ENCODE measurements at regions not wholly inside any gene's neighbourhood (a gene's known extent, or its start where the extent isn't known, plus 50 kb on each side); places are given as distances from the start of the nearest gene placed in this dataset.

DNA sequence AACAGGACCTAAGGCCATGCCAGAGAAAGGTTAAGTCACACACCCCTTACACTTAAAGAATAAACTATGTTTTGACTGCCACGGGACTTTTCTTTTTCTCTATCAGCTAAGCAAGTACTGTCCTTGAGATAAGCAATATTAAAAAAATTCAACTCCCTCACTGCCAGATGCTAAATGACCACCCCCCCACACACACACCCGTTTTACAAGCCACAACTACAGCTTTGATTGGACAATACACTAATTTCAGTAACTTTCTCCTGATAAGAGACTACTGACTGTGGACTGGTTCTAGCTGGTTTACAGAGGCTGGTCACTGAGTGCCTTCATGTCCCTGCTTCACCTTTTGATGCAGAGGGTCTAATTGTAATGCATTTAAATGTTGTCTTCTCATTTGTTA is 63.9 kb upstream of the HOPX start:
- TF ChIP-seq, protein P1, sequence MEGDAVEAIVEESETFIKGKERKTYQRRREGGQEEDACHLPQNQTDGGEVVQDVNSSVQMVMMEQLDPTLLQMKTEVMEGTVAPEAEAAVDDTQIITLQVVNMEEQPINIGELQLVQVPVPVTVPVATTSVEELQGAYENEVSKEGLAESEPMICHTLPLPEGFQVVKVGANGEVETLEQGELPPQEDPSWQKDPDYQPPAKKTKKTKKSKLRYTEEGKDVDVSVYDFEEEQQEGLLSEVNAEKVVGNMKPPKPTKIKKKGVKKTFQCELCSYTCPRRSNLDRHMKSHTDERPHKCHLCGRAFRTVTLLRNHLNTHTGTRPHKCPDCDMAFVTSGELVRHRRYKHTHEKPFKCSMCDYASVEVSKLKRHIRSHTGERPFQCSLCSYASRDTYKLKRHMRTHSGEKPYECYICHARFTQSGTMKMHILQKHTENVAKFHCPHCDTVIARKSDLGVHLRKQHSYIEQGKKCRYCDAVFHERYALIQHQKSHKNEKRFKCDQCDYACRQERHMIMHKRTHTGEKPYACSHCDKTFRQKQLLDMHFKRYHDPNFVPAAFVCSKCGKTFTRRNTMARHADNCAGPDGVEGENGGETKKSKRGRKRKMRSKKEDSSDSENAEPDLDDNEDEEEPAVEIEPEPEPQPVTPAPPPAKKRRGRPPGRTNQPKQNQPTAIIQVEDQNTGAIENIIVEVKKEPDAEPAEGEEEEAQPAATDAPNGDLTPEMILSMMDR (conservative IDR thresholded peaks at IDR 0.05), result no peak
- no peak overlapping the region; the same call in 1 of the 2 replicates for H3K27ac ChIP-seq

GRCh38 chr4:56744030-56744429 is 62.9 kb upstream of the HOPX start:
- TF ChIP-seq, protein P1 (conservative IDR thresholded peaks at IDR 0.05), result no peak
- peak overlapping the region; percentile 63 for H3K27ac ChIP-seq

GRCh38 chr4:56743550-56743949 is 62.5 kb upstream of the HOPX start:
- TF ChIP-seq, protein P1 (conservative IDR thresholded peaks at IDR 0.05), result no peak
- H3K27ac ChIP-seq, result peak overlapping the region; percentile 63

- H3K27ac ChIP-seq, result peak overlapping the region; percentile 63
- TF ChIP-seq, protein P1 (conservative IDR thresholded peaks at IDR 0.05), result no peak
These were observed 61.2 kb upstream of the HOPX start for GRCh38 chr4:56742080-56742871.

DNA sequence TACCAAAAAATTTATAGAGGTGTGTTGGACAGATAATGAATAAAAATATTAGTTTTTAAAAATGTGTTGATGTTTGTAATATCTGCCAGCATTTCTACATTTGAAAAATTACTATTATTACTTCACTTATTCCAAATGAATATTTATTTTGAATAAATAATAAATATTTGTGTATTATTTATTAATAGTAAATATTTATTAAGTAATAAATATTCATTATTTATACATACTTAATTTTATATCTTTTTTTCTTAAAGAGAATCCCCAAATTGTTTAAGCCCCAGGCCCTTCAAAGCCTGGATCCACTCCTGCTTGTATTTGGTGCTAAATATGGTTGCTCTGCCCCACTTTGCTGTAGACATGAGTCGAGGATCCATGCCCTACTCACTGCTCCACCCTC is 60.5 kb upstream of the HOPX start:
- TF ChIP-seq, protein P1 (conservative IDR thresholded peaks at IDR 0.05), result no peak
- H3K27ac ChIP-seq, result peak overlapping the region; percentile 63

- TF ChIP-seq, protein P1 (conservative IDR thresholded peaks at IDR 0.05), result no peak
- peak overlapping the region; percentile 66; the same call in 1 of the 2 replicates for H3K27ac ChIP-seq
These were observed 58.1 kb upstream of the HOPX start for GRCh38 chr4:56739066-56739777.

GRCh38 chr4:56737666-56738065 is 56.6 kb upstream of the HOPX start:
- peak overlapping the region; percentile 66 for H3K27ac ChIP-seq
- TF ChIP-seq, protein P1 (conservative IDR thresholded peaks at IDR 0.05), result no peak

All from VCaP (cell line).